H1 (cell line): ENCODE measurements at regions not wholly inside any gene's neighbourhood (a gene's known extent, or its start where the extent isn't known, plus 50 kb on each side); places are given as distances from the start of the nearest gene placed in this dataset.

Source experiments
- CTCF ChIA-PET: fragments of 300-600 bp; sonication (Branson Sonifier 250); formaldehyde crosslinking; loops from one replicate; lab custom pipeline; 2021; ENCODE audit not compliant: partially characterized antibody; lab: Charles Lee
- POLR2A ChIA-PET: fragments of 300-600 bp; sonication (Branson Sonifier 250); formaldehyde crosslinking; loops from one replicate; lab custom pipeline; 2021; ENCODE audit warnings: inconsistent platforms; ENCODE audit not compliant: partially characterized antibody; lab: Charles Lee
- DNase-seq, 2 experiments: peaks; one replicate each; pipeline versions ENCODE4 v3.0.0 to v3.0.0-alpha.2; 2010 to 2022; ENCODE audit warnings: low spot score in 2 of 2, low read depth in 1 of 2, mixed read lengths in 1 of 2
- FAIRE-seq: peaks from 2 replicates; lab custom pipeline; 2011; peaks lifted over from hg19 to GRCh38; lab: Jason Lieb, UNC
- H2AFZ ChIP-seq: 2 replicates; pipeline ENCODE4 v1.8.1; 2012; ENCODE audit warnings: low read length, inconsistent platforms
- H2AK5ac ChIP-seq: 2 replicates; pipeline ENCODE4 v1.6.1; 2013; ENCODE audit warnings: low read depth, low read length
- H2BK120ac ChIP-seq: replicated peaks from 2 replicates; pipeline ENCODE3; 2013; ENCODE audit warnings: low read depth, low read length, inconsistent platforms
- H2BK12ac ChIP-seq: 2 replicates; pipeline ENCODE4 v1.6.1; 2013; ENCODE audit warnings: low read depth, low read length
- H2BK15ac ChIP-seq: 2 replicates; pipeline ENCODE4 v1.6.1; 2013; ENCODE audit warnings: low read length
- H2BK20ac ChIP-seq: 2 replicates; pipeline ENCODE4 v1.6.1; 2013; ENCODE audit warnings: low read length
- H2BK5ac ChIP-seq: 2 replicates; pipeline ENCODE4 v1.6.1; 2013; ENCODE audit warnings: low read depth, low read length
- H3K14ac ChIP-seq: 2 replicates; pipeline ENCODE4 v1.6.1; 2013; ENCODE audit warnings: inconsistent platforms; ENCODE audit not compliant: insufficient read length
- H3K18ac ChIP-seq: 2 replicates; pipeline ENCODE4 v1.6.1; 2013; ENCODE audit warnings: low read length; ENCODE audit errors: extremely low read depth
- H3K23ac ChIP-seq: 2 replicates; pipeline ENCODE4 v1.6.1; 2013; ENCODE audit warnings: inconsistent platforms; ENCODE audit not compliant: insufficient read length
- H3K23me2 ChIP-seq: 2 replicates; pipeline ENCODE4 v1.6.1; 2013; ENCODE audit warnings: low read depth, low read length
- H3K27ac ChIP-seq: 2 replicates; pipeline ENCODE4 v1.6.1; 2011; ENCODE audit warnings: low read depth, low read length, inconsistent platforms
- H3K27me3 ChIP-seq, 4 experiments: replicated peaks in 1 of 4; 1 replicate in 1 of 4; 2 replicates in 3 of 4; pipeline versions ENCODE4 v1.6.1 to v1.8.1; 2011 to 2013; ENCODE audit warnings: low read length in 3 of 4, mild to moderate bottlenecking in 3 of 4, inconsistent platforms in 2 of 4, mixed read lengths in 2 of 4, moderate library complexity in 1 of 4; ENCODE audit not compliant: control insufficient read depth in 3 of 4, insufficient read depth in 3 of 4; ENCODE audit errors: extremely low read depth in 1 of 4
- H3K36me3 ChIP-seq, 4 experiments: 2 replicates each; pipeline versions ENCODE4 v1.6.1 to v1.8.1; 2011 to 2013; ENCODE audit warnings: mild to moderate bottlenecking in 4 of 4, low read length in 3 of 4, moderate library complexity in 2 of 4, control low read depth in 1 of 4, inconsistent platforms in 1 of 4; ENCODE audit not compliant: insufficient read depth in 4 of 4, control insufficient read depth in 2 of 4
- H3K4ac ChIP-seq: replicated peaks from 2 replicates; pipeline ENCODE3; 2013; ENCODE audit warnings: low read length, low read depth, mixed read lengths, inconsistent platforms; ENCODE audit not compliant: insufficient read length
- H3K4me1 ChIP-seq, 4 experiments: replicated peaks in 1 of 4; 1 replicate in 1 of 4; 2 replicates in 3 of 4; pipeline versions ENCODE4 v1.6.1 to v1.8.1; 2011 to 2013; ENCODE audit warnings: low read length in 3 of 4, inconsistent platforms in 2 of 4, mixed read lengths in 1 of 4; ENCODE audit not compliant: insufficient read depth in 4 of 4, control insufficient read depth in 3 of 4
- H3K4me2 ChIP-seq, 2 experiments: 2 replicates each; pipeline versions ENCODE4 v1.6.1 to v1.8.1; 2011 to 2013; ENCODE audit warnings: low read depth in 2 of 2, low read length in 2 of 2, control low read depth in 1 of 2, inconsistent platforms in 1 of 2, mild to moderate bottlenecking in 1 of 2; ENCODE audit not compliant: insufficient read depth in 1 of 2
- H3K4me3 ChIP-seq, 4 experiments: fragments of 200-600, 300-600 bp in 1 of 4; sonication (generic), shearing (Covaris generic), sonication (Bioruptor Twin) in 1 of 4; 2 replicates each; pipeline versions ENCODE4 v1.5.1 to v1.8.1; 2011 to 2016; ENCODE audit warnings: low read length in 4 of 4, low read depth in 3 of 4, control low read depth in 2 of 4, inconsistent platforms in 2 of 4, mild to moderate bottlenecking in 2 of 4, mixed read lengths in 1 of 4, moderate library complexity in 1 of 4; ENCODE audit not compliant: insufficient read depth in 2 of 4; ENCODE audit errors: extremely low read depth in 1 of 4
- H3K56ac ChIP-seq: replicated peaks from 2 replicates; pipeline ENCODE3; 2013; ENCODE audit warnings: low read depth, mild to moderate bottlenecking, mixed read lengths, low read length, inconsistent platforms; ENCODE audit not compliant: insufficient read length
- H3K79me1 ChIP-seq: 2 replicates; pipeline ENCODE4 v1.6.1; 2013; ENCODE audit warnings: low read depth, low read length, control low read depth
- H3K79me2 ChIP-seq, 2 experiments: 2 replicates each; pipeline versions ENCODE4 v1.6.1 to v1.8.1; 2012 to 2013; ENCODE audit warnings: low read length in 2 of 2, mild to moderate bottlenecking in 2 of 2, inconsistent platforms in 1 of 2; ENCODE audit not compliant: insufficient read depth in 2 of 2, control insufficient read depth in 1 of 2
- H3K9ac ChIP-seq, 4 experiments: replicated peaks in 1 of 4; 1 replicate in 1 of 4; 2 replicates in 3 of 4; pipeline versions ENCODE4 v1.6.1 to v1.8.1; 2011 to 2013; ENCODE audit warnings: low read depth in 3 of 4, low read length in 3 of 4, control low read depth in 2 of 4, mild to moderate bottlenecking in 2 of 4, moderate library complexity in 2 of 4, inconsistent platforms in 1 of 4; ENCODE audit errors: extremely low read depth in 1 of 4
- H3K9me3 ChIP-seq, 2 experiments: 2 replicates each; pipeline versions ENCODE4 v1.6.1 to v1.8.1; 2012 to 2013; ENCODE audit warnings: mild to moderate bottlenecking in 2 of 2, moderate library complexity in 2 of 2, control low read depth in 1 of 2, inconsistent platforms in 1 of 2, low read depth in 1 of 2, low read length in 1 of 2, mixed read lengths in 1 of 2; ENCODE audit not compliant: insufficient read depth in 2 of 2
- H4K20me1 ChIP-seq, 2 experiments: replicated peaks in 1 of 2; 2 replicates each; pipeline versions ENCODE3 to v1.8.1; 2011 to 2013; ENCODE audit warnings: inconsistent platforms in 2 of 2, low read length in 2 of 2, mild to moderate bottlenecking in 1 of 2; ENCODE audit not compliant: insufficient read depth in 2 of 2, control insufficient read depth in 1 of 2
- H4K5ac ChIP-seq: 2 replicates; pipeline ENCODE4 v1.6.1; 2013; ENCODE audit warnings: low read length, low read depth, mixed read lengths, inconsistent platforms; ENCODE audit not compliant: insufficient read length
- H4K8ac ChIP-seq: 2 replicates; pipeline ENCODE4 v1.8.0; 2013; ENCODE audit warnings: mild to moderate bottlenecking, moderate library complexity, low read length, inconsistent platforms; ENCODE audit not compliant: insufficient read depth; ENCODE audit errors: extremely low read depth
- H4K91ac ChIP-seq: replicated peaks from 2 replicates; pipeline ENCODE3; 2013; ENCODE audit warnings: low read length, mixed read lengths, inconsistent platforms; ENCODE audit not compliant: insufficient read length
- CBX5 ChIP-seq: fragments of 300-800, 300-1000 bp; sonication (generic); IDR thresholded peaks from 2 replicates; pipeline ENCODE4 v1.7.1; 2016; ENCODE audit warnings: antibody characterized with exemption, low read length, low read depth
- CHD1 ChIP-seq: IDR thresholded peaks from 2 replicates; pipeline ENCODE4 v1.6.1; 2012; ENCODE audit warnings: low read depth, low read length, improper control_type of control experiment
- CHD2 ChIP-seq: IDR thresholded peaks from 2 replicates; pipeline ENCODE4 v1.6.1; 2012; ENCODE audit warnings: low read length, improper control_type of control experiment
- CTCF ChIP-seq, 3 experiments: IDR thresholded peaks; 1 replicate in 2 of 3; 2 replicates in 1 of 3; pipeline versions ENCODE4 v1.5.1 to v1.6.1; 2011; ENCODE audit warnings: low read length in 3 of 3, mild to moderate bottlenecking in 3 of 3, inconsistent platforms in 2 of 3, low read depth in 1 of 3, moderate library complexity in 1 of 3; ENCODE audit not compliant: insufficient read depth in 1 of 3; ENCODE audit errors: control extremely low read depth in 1 of 3
- EGR1 ChIP-seq: IDR thresholded peaks from 2 replicates; pipeline ENCODE4 v1.6.1; 2011; ENCODE audit warnings: low read depth, low read length, borderline replicate concordance
- HDAC6 ChIP-seq: IDR thresholded peaks from one replicate; pipeline ENCODE4 v1.7.1; 2012; ENCODE audit warnings: low read depth, mild to moderate bottlenecking, inconsistent platforms, low read length, moderate library complexity
- NANOG ChIP-seq: IDR thresholded peaks from 2 replicates; pipeline ENCODE4 v1.6.1; 2011; ENCODE audit warnings: low read length, low read depth, mild to moderate bottlenecking, inconsistent platforms; ENCODE audit not compliant: insufficient read depth, poor library complexity, severe bottlenecking
- POLR2AphosphoS5 ChIP-seq: IDR thresholded peaks from 2 replicates; pipeline ENCODE4 v1.6.1; 2011; ENCODE audit warnings: low read depth, low read length
- RBBP5 ChIP-seq: IDR thresholded peaks from 2 replicates; pipeline ENCODE4 v1.7.1; 2012; ENCODE audit warnings: low read depth, mild to moderate bottlenecking, inconsistent platforms, low read length, moderate library complexity, borderline replicate concordance
- RNF2 ChIP-seq: fragments of 200-900, 300-1000 bp; sonication (generic); IDR thresholded peaks from 2 replicates; pipeline ENCODE4 v1.7.1; 2016; ENCODE audit warnings: borderline replicate concordance, low read depth, mild to moderate bottlenecking, antibody characterized with exemption, low read length; ENCODE audit not compliant: poor library complexity, severe bottlenecking; ENCODE audit errors: missing control alignments
- TAF1 ChIP-seq: IDR thresholded peaks from 2 replicates; pipeline ENCODE4 v1.6.1; 2011; ENCODE audit warnings: mild to moderate bottlenecking, low read depth, low read length
- TCF12 ChIP-seq: IDR thresholded peaks from 2 replicates; pipeline ENCODE4 v1.6.1; 2011; ENCODE audit warnings: low read depth, mild to moderate bottlenecking, low read length
- ZNF274 ChIP-seq: IDR thresholded peaks from 2 replicates; pipeline ENCODE4 v1.7.0; 2012; ENCODE audit warnings: low read length, borderline replicate concordance; ENCODE audit errors: extremely low read depth
- WGBS, 2 experiments: shearing (Covaris generic) in 1 of 2; methylation state at CpG; one replicate each; pipeline versions ENCODE4 v1.1.6 to v1.1.7; 2013 to 2015; ENCODE audit warnings: low lambda C conversion rate in 2 of 2, mixed read lengths in 2 of 2, inconsistent platforms in 1 of 2, low coverage in 1 of 2, missing lambda C conversion rate in 1 of 2; ENCODE audit not compliant: insufficient replicate concordance in 2 of 2, insufficient coverage in 1 of 2, insufficient read length in 1 of 2; ENCODE audit errors: extremely low coverage in 1 of 2, missing lambda C conversion rate in 1 of 2; 5-methylcytosine and 5-hydroxymethylcytosine counted together

GRCh38 chr9:118422508-118422907, 718.3 kb downstream of the TLR4 start:
- Histone ChIP-seq H3K9ac (no peak overlapping the region), H3K79me2 (no peaks in the 10 kb centered on the region), H4K91ac (no peak overlapping the region), H3K4me2 (no peak overlapping the region), H2BK120ac (no peak overlapping the region), H3K14ac (no peak overlapping the region), H3K79me1 (no peaks in the 10 kb centered on the region), H2AK5ac (no peak overlapping the region), H3K23me2 (no peaks in the 10 kb centered on the region), H3K27ac (no peak overlapping the region), H4K8ac (no peak overlapping the region), H3K4me3 (no peak overlapping the region), H4K20me1 (no peaks in the 10 kb centered on the region), H2BK12ac (no peak overlapping the region), H3K36me3 (no peaks in the 10 kb centered on the region), H3K4me1 (no peaks in the 10 kb centered on the region), H3K18ac (no peak overlapping the region), H3K56ac (no peak overlapping the region), H3K23ac (no peak overlapping the region), H3K4ac (no peak overlapping the region), H4K5ac (no peak overlapping the region), H2BK20ac (no peak overlapping the region), H2BK15ac (no peak overlapping the region), H3K27me3 (no peaks in the 10 kb centered on the region), H2BK5ac (no peak overlapping the region), H2AFZ (no peak overlapping the region), H3K9me3 (no peaks in the 10 kb centered on the region)
- POLR2A ChIA-PET: no interaction called here
- DNase-seq: no peak
- WGBS, 2 experiments: 96% methylated on average over 2 of the region's 2 CpGs; no CpG with 5 or more reads in 1 of the 2 experiments
- CTCF ChIA-PET: interaction anchor here (0.7 to 0.9 kb wide), 3 partner anchors 17 to 126 kb away, joined by 3 read pairs; no protein-coding TSS in a partner anchor
- FAIRE-seq: no peak
- no peak for TF ChIP-seq RBBP5
- no peak for TF ChIP-seq CHD2
- TF ChIP-seq RNF2: no peak
- TF ChIP-seq NANOG: no peak
- no peak for TF ChIP-seq TCF12
- no peak for TF ChIP-seq HDAC6
- TF ChIP-seq TAF1: no peak
- TF ChIP-seq POLR2AphosphoS5: no peak
- TF ChIP-seq EGR1: no peak
- TF ChIP-seq CHD1: no peak
- no peak for TF ChIP-seq CTCF (IDR thresholded peaks at IDR 0.05; ENCODE audit: control extremely low read depth in 1 of 3, insufficient read depth in 1 of 3, low read depth in 1 of 3, low read length in 3 of 3)
- TF ChIP-seq CBX5: no peak
- TF ChIP-seq ZNF274: no peak
